Hematopoietic multipotent progenitor cell treated with erythropoietin and hydrocortisone succinate and interleukin-3 and kit ligand, for 4 days (in vitro differentiated cells): ENCODE measurements at regions not wholly inside any gene's neighbourhood (a gene's known extent, or its start where the extent isn't known, plus 50 kb on each side); places are given as distances from the start of the nearest gene placed in this dataset.

ENCODE experiments used
- DNase-seq: peaks from one replicate; pipeline ENCODE4 v3.0.0-alpha.2; 2015

GRCh38 chr10:3016016-3016415 is 51.3 kb upstream of the PFKP start:
- DNase-seq: no peak

- DNase-seq: no peak
These were observed 52.4 kb upstream of the PFKP start for GRCh38 chr10:3014968-3015367.

DNA sequence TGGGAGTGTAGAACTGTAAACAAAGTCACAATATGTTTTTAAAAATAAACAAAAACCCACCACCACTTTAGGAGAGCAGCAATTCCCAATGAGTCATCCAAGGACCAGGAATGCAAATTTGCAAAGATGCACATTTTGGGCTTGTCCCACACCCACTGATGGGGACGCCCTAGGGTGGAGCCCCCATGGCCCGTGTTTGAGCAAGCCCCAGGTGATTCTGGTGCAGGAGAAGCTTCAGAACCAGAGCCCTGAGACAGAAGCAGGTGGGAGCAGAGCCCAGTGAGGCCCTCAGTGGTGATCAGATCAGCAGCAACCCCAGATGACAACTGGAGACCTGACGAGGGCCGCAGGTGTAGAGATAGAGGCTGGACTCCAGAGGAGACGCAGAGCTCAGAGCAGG is 55.1 kb upstream of the PFKP start:
- no peak for DNase-seq

DNA sequence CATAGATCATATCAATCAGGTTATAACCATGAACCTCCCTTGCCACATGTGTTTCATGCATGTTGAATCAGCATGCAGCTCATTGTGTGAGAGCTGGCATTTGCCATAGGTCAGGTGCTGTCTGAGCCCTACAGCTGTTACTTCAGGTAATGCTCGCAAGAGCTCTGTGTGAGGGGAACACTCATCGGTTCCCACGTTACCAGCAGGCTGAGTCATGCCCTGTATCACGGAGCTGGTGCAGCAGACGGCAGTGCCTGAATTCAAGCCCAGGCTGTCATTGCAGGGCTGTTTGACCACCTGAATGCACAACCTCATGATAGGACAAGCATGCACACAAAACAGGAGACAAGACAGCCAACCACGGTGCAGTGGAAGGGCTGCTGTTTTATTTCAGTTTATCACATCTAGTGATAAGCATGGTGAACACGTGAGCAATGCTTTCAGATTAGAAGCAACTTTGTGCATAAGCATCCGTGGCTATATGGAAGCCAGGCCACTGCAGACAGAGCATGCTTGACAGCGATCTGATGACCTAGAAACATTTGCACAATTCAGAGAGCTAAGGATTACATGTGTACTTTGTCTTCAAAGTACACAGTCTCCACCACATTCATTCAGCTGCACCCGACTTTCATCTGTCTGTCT is 56.4 kb upstream of the PFKP start:
- DNase-seq: no peak

GRCh38 chr10:3010334-3010733 is 57.0 kb upstream of the PFKP start:
- no peak for DNase-seq

GRCh38 chr10:3009341-3009740 is 58.0 kb upstream of the PFKP start:
- DNase-seq: no peak

DNA sequence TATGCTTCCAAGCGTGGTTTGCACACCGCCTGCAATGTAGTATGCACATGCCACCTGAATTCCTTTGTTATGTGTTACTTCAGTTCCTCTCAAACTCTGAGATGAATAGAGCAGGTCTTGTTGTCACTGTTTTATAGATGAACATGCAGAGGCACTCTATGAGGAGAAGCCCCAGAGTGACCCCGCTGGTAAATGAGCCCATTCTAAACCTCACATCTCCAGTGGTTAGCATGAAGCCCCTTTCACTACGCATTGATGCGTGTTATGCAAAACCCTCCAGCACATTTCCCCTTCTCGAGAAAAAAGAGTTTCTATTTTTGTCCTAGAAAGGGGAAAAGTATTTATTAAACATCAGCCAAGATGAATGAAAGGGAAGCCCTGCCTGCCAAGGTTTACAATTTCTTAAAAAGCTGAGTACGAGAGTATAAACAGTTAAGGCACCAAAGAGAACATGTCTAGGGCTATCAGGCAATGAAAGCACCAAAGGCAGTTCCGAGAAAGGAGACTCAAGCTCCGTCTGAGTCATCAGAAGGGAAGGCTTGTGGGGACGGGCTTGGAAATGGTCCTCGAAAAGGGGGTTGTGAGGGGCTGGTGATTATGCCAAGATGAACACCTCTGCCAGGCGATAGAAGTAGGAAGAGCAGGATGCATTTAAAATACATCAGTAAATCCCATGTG is 58.7 kb upstream of the PFKP start:
- no peak for DNase-seq

- no peak for DNase-seq
These were observed 60.7 kb upstream of the PFKP start for GRCh38 chr10:3006607-3007006.

- DNase-seq: no peak
These were observed 61.3 kb upstream of the PFKP start for GRCh38 chr10:3006093-3006492.

- DNase-seq: no peak
These were observed 65.0 kb upstream of the PFKP start for GRCh38 chr10:3002304-3002703.

- no peak for DNase-seq
These were observed 67.3 kb upstream of the PFKP start for GRCh38 chr10:3000048-3000447.

GRCh38 chr10:2994221-2994961 is 73.0 kb upstream of the PFKP start:
- no peak for DNase-seq

DNA sequence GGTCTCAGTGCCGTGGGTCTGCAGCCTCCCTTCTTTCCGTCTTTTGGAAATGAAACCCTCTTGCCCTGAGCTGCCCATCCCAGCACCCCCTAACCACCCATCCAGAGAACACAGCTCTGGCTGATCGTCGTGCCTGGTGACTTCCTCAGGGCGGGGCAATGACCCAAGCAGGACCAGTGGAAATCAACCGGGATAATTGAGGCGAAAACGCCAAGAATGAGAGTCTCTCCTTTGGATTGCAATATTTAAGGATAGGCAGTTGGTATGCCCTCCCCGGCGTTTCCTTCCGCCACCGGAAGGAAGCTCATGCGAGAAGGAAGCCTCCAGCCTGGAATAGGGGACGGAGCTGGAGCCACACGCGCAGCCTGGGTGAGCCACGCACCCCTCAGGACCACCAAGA is 73.7 kb upstream of the PFKP start:
- no peak for DNase-seq

DNA sequence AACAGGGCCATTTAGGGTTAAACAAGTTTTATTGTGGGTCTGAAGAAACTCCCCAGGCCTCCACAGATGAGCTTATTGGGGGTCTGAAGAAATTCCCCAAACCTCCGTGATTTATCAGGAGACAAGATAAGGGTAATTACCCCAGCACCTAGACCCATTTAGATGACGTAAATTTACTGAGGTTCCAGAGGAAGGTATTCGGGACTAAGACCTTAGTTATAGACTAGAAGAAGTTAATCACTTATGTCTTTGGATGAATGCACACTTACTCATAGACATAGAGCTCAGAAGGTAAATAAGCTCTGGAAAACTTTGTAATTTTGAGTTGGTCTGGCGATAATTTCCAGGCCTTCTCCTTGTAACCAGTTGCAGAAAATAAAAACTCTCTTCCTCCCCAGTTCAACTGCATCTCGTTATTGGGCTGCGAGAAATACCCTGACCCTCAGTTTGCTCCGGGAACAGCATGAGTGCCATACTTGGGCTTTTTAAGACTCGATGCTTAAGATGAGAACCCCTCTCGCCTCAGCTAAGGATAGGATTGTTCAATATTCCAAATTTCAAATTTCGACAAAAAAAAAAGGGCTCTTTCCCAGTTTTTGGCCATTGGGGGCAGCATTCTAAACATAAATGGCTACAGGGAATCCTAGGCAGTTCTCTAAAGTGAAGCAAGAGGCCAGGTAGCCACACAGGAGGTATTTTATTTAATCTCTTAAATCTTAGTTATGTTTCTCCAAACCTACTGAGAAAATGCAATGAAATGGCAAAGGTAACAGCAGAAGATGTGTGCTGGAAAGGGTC is 74.7 kb upstream of the PFKP start:
- no peak for DNase-seq

GRCh38 chr10:2990764-2991163 is 76.6 kb upstream of the PFKP start:
- no peak for DNase-seq

GRCh38 chr10:2989292-2989947 is 77.9 kb upstream of the PFKP start:
- no peak for DNase-seq

- DNase-seq: no peak
These were observed 80.1 kb upstream of the PFKP start for GRCh38 chr10:2987185-2987768.

DNA sequence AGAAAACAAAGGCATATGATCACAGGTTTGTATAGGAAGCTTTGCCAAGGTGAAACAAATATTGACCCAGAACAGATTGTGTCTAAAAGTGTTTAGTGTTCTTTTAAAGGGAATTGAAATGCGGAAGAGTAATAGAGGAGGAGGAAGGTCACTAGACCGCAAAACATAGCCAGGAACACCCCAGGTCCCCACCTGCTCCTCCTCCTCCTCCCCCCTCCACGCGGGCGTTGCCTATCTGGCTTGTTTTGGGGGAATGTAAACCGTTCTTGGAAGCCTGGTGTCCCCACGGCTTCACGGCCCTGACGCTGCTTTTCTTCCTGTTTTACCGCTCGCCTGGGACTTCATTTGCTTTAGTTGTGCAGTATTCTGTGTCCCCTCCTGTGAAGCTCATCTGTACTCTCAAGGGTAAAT is 81.0 kb upstream of the PFKP start:
- peak; percentile 28 for DNase-seq

DNA sequence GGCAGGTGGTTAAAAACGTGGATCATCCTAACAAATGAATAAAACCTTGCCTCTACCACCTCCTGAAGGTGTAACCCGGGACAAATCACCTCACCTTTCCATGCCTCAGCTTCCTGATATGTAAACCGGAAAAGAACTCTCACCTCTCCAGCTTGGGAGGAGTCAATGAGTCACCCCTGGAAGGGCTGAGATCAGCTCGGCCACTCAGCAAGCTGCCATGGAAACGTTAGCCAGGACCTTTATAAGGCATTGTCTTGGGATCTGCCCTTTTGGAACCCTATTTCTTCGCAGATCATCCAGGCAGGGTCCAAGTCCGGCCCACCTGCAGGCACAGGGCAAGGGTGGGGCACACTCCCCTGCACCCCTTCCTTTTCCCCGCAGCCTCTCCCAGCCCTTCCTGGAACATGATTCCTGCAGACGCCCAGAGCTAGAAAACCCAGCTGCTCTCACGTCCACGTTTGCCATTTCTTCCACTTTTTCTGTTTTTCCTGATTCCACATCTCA is 81.6 kb upstream of the PFKP start:
- DNase-seq: no peak

GRCh38 chr10:2984682-2985081 is 82.7 kb upstream of the PFKP start:
- DNase-seq: no peak

DNA sequence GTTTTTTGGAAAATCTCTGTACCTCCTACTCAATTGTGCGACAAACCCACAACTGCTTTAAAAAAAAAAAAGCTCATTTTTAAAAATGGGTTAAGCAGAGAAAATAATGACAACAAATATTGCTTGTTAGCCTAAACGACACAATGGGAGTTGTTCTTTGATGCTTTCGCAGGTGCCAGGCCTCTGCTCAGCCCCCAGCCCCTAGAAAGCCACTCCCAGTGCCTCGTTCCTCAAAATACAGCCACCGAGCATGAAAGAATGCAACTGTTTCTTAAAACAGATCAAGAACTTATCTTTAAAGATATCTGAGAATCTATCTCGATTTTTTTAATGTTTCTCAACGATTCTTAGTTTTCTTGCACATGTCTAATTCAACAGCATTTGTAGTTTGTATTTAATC is 85.2 kb upstream of the PFKP start:
- DNase-seq: no peak

GRCh38 chr10:2981361-2981801 is 86.0 kb upstream of the PFKP start:
- no peak for DNase-seq
